Parathyroid adenoma (tissue), 2 donors: ENCODE measurements at regions not wholly inside any gene's neighbourhood (a gene's known extent, or its start where the extent isn't known, plus 50 kb on each side); places are given as distances from the start of the nearest gene placed in this dataset.
A peak's percentile ranks its signal among the peaks of the same experiment; 100 is the strongest.

Experiments
- H2AFZ ChIP-seq: fragments of 300-600 bp; sonication (generic); one replicate; pipeline ENCODE4 v1.7.0; 2017; ENCODE audit warnings: antibody characterized with exemption, mild to moderate bottlenecking
- H3K27ac ChIP-seq: fragments of 300-600 bp; sonication (generic); one replicate; pipeline ENCODE4 v1.7.0; 2017
- H3K27me3 ChIP-seq: fragments of 300-600 bp; sonication (generic); one replicate; pipeline ENCODE4 v1.7.0; 2017; ENCODE audit warnings: low read length; ENCODE audit not compliant: control insufficient read depth, insufficient read depth
- H3K36me3 ChIP-seq: fragments of 300-600 bp; sonication (generic); one replicate; pipeline ENCODE4 v1.7.0; 2017; ENCODE audit warnings: low read length; ENCODE audit not compliant: control insufficient read depth, insufficient read depth
- H3K4me1 ChIP-seq: fragments of 300-600 bp; sonication (generic); one replicate; pipeline ENCODE4 v1.7.0; 2017; ENCODE audit warnings: control low read depth
- H3K4me2 ChIP-seq: fragments of 300-600 bp; sonication (generic); one replicate; pipeline ENCODE4 v1.7.0; 2017; ENCODE audit warnings: low read length
- H3K4me3 ChIP-seq: fragments of 300-600 bp; sonication (generic); one replicate; pipeline ENCODE4 v1.7.0; 2017; ENCODE audit warnings: low read depth, low read length
- H3K79me2 ChIP-seq: fragments of 300-600 bp; sonication (generic); one replicate; pipeline ENCODE4 v1.7.0; 2017; ENCODE audit warnings: control low read depth
- H3K9ac ChIP-seq: fragments of 300-600 bp; sonication (generic); one replicate; pipeline ENCODE4 v1.7.0; 2017; ENCODE audit warnings: mild to moderate bottlenecking
- H3K9me3 ChIP-seq: fragments of 300-600 bp; sonication (generic); one replicate; pipeline ENCODE4 v1.7.0; 2017; ENCODE audit warnings: low read length; ENCODE audit not compliant: control insufficient read depth
- CTCF ChIP-seq: fragments of 300-600 bp; sonication (generic); IDR thresholded peaks from one replicate; pipeline ENCODE4 v1.7.0; 2017; ENCODE audit warnings: antibody characterized with exemption, mild to moderate bottlenecking
- donor health status: primary hyperparathyroidism.

- Histone ChIP-seq H3K36me3 (no peaks in the 10 kb centered on the region), H3K9ac (no peak overlapping the region), H3K4me1 (peaks cover 8% of the 10 kb centered on the region), H2AFZ (no peak overlapping the region), H3K9me3 (no peaks in the 10 kb centered on the region), H3K27me3 (no peaks in the 10 kb centered on the region), H3K4me2 (no peak overlapping the region), H3K4me3 (no peak overlapping the region), H3K27ac (no peak overlapping the region), H3K79me2 (no peaks in the 10 kb centered on the region)
- no peak for TF ChIP-seq CTCF
These were observed 259.9 kb downstream of the CTH start for GRCh38 chr1:70671006-70671405.

GRCh38 chr1:70672442-70672888 is 261.4 kb downstream of the CTH start:
- H3K27me3 ChIP-seq = no peaks in the 10 kb centered on the region
- peak overlapping the region; percentile 56 for H3K27ac ChIP-seq
- H2AFZ ChIP-seq = no peak overlapping the region
- H3K9me3 ChIP-seq = no peaks in the 10 kb centered on the region
- H3K4me2 ChIP-seq = no peak overlapping the region
- no peak for TF ChIP-seq CTCF
- no peaks in the 10 kb centered on the region for H3K79me2 ChIP-seq
- H3K9ac ChIP-seq = no peak overlapping the region
- no peaks in the 10 kb centered on the region for H3K36me3 ChIP-seq
- no peak overlapping the region for H3K4me3 ChIP-seq
- H3K4me1 ChIP-seq = peaks cover 8% of the 10 kb centered on the region

GRCh38 chr1:70674941-70675685 is 264.0 kb downstream of the CTH start:
- peaks cover 8% of the 10 kb centered on the region for H3K4me1 ChIP-seq
- H3K36me3 ChIP-seq = no peaks in the 10 kb centered on the region
- H3K27me3 ChIP-seq = no peaks in the 10 kb centered on the region
- no peak overlapping the region for H3K9ac ChIP-seq
- no peak overlapping the region for H3K4me3 ChIP-seq
- no peak for TF ChIP-seq CTCF
- H3K27ac ChIP-seq = no peak overlapping the region
- H3K79me2 ChIP-seq = no peaks in the 10 kb centered on the region
- H2AFZ ChIP-seq = peak overlapping the region; percentile 42
- H3K4me2 ChIP-seq = no peak overlapping the region
- no peaks in the 10 kb centered on the region for H3K9me3 ChIP-seq

- H3K27me3 ChIP-seq = no peaks in the 10 kb centered on the region
- TF ChIP-seq CTCF = no peak
- no peak overlapping the region for H3K4me3 ChIP-seq
- no peaks in the 10 kb centered on the region for H3K36me3 ChIP-seq
- H3K27ac ChIP-seq = no peak overlapping the region
- peaks cover 8% of the 10 kb centered on the region for H3K4me1 ChIP-seq
- no peaks in the 10 kb centered on the region for H3K9me3 ChIP-seq
- H3K79me2 ChIP-seq = no peaks in the 10 kb centered on the region
- H2AFZ ChIP-seq = no peak overlapping the region
- no peak overlapping the region for H3K4me2 ChIP-seq
- H3K9ac ChIP-seq = no peak overlapping the region
These were observed 264.7 kb downstream of the CTH start for GRCh38 chr1:70675737-70676156.
